ENCODE measurements at regions not wholly inside any gene's neighbourhood (a gene's known extent, or its start where the extent isn't known, plus 50 kb on each side); places are given as distances from the start of the nearest gene placed in this dataset.

- TF ChIP-seq CTCF (IDR thresholded peaks at IDR 0.05), result no peak
- TF ChIP-seq POLR2A (IDR thresholded peaks at IDR 0.05), result no peak
- no peak for TF ChIP-seq POLR2AphosphoS5 (IDR thresholded peaks at IDR 0.05)
Observed at GRCh38 chr2:38216886-38217285, 140.9 kb upstream of the CYP1B1 start.

Measured in upper lobe of left lung (tissue), 4 donors.